Smooth muscle cell (in vitro differentiated cells): ENCODE measurements at regions not wholly inside any gene's neighbourhood (a gene's known extent, or its start where the extent isn't known, plus 50 kb on each side); places are given as distances from the start of the nearest gene placed in this dataset.

Source experiments
- DNase-seq: peaks from one replicate; lab custom pipeline; 2025; ENCODE audit not compliant: unreplicated experiment; lab: John Stamatoyannopoulos, UW
- H2AFZ ChIP-seq: fragments of 200-600 bp; sonication (generic); 2 replicates; pipeline ENCODE4 v1.6.0; 2016; ENCODE audit warnings: antibody characterized with exemption, low read depth, mild to moderate bottlenecking
- H3F3A ChIP-seq: fragments of 200-600 bp; sonication (generic); 2 replicates; pipeline ENCODE4 v1.6.0; 2017; ENCODE audit warnings: antibody characterized with exemption, low read depth
- H3K27ac ChIP-seq: fragments of 200-600 bp; sonication (generic); 2 replicates; pipeline ENCODE4 v1.5.1; 2016; ENCODE audit warnings: low read depth, mild to moderate bottlenecking
- H3K27me3 ChIP-seq: fragments of 200-600 bp; sonication (generic); 2 replicates; pipeline ENCODE4 v1.6.1; 2016; ENCODE audit warnings: low read depth, mild to moderate bottlenecking
- H3K36me3 ChIP-seq: fragments of 200-600 bp; sonication (generic); 2 replicates; pipeline ENCODE4 v1.5.1; 2016; ENCODE audit warnings: low read depth
- H3K4me1 ChIP-seq: fragments of 200-600 bp; sonication (generic); 2 replicates; pipeline ENCODE4 v1.5.1; 2016; ENCODE audit warnings: low read depth
- H3K4me2 ChIP-seq: fragments of 200-600 bp; sonication (generic); 2 replicates; pipeline ENCODE4 v1.6.0; 2016; ENCODE audit warnings: mild to moderate bottlenecking
- H3K4me3 ChIP-seq: fragments of 200-600 bp; sonication (generic); 2 replicates; pipeline ENCODE4 v1.5.1; 2016; ENCODE audit warnings: mild to moderate bottlenecking
- H3K79me2 ChIP-seq: fragments of 200-600 bp; sonication (generic); 2 replicates; pipeline ENCODE4 v1.6.0; 2016; ENCODE audit warnings: low read depth, mild to moderate bottlenecking
- H3K9ac ChIP-seq: fragments of 200-600 bp; sonication (generic); 2 replicates; pipeline ENCODE4 v1.6.0; 2016; ENCODE audit warnings: low read depth
- H3K9me3 ChIP-seq: fragments of 200-600 bp; sonication (generic); replicated peaks from 2 replicates; pipeline ENCODE4 v1.5.1; 2016; ENCODE audit warnings: low read depth
- H4K20me1 ChIP-seq: fragments of 200-600 bp; sonication (generic); 2 replicates; pipeline ENCODE4 v1.6.0; 2016; ENCODE audit warnings: low read depth
- WGBS: methylation state at CpG from one replicate; pipeline ENCODE4 v1.1.7; 2016; ENCODE audit warnings: low lambda C conversion rate; 5-methylcytosine and 5-hydroxymethylcytosine counted together
- TF ChIP-seq, protein P1 (sequence below): fragments of 200-600 bp; sonication (generic); IDR thresholded peaks from 2 replicates; pipeline ENCODE4 v1.5.1; 2017; ENCODE audit warnings: borderline replicate concordance, mild to moderate bottlenecking, antibody characterized with exemption; ENCODE audit not compliant: insufficient read depth, poor library complexity, severe bottlenecking

DNA sequence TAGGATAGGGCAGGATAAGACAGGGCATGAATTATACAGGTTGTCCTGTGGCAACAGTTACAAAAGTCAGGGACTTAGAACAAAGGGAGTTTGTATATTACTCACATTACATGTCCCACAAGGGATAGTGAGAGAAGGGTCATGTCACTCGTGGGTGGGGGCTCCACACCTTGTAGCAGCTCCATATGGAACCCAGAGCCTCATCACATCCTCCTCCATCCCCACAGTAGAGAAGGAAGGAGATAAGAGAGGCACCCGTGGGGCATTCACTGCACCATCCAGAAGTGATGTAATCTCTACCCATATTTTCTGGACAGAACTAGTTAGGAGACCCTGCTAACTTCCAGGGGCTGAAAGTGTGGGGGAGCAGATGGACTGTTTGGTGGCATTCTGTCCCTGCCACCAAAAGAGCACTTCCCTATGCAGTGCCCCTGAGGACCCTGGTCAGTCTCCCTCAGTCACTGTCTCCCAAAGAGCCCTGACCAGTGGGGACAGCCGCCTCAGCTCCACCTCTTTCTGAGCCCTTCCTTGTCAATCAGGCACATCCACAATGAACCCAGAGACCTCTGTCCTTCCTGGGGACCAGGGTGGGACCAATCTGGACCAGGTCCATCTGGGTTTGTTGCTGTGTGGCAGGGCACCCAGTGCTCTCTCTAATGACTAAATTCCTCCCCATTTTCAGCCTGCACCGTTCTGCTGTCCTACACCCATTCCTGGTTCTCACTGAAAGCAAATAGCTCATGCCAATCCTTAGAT, 154.8 kb upstream of the ETV3 start:
- WGBS = 74% methylated on average over 4 of the region's 4 CpGs
- no peak for DNase-seq
- TF ChIP-seq, protein P1, sequence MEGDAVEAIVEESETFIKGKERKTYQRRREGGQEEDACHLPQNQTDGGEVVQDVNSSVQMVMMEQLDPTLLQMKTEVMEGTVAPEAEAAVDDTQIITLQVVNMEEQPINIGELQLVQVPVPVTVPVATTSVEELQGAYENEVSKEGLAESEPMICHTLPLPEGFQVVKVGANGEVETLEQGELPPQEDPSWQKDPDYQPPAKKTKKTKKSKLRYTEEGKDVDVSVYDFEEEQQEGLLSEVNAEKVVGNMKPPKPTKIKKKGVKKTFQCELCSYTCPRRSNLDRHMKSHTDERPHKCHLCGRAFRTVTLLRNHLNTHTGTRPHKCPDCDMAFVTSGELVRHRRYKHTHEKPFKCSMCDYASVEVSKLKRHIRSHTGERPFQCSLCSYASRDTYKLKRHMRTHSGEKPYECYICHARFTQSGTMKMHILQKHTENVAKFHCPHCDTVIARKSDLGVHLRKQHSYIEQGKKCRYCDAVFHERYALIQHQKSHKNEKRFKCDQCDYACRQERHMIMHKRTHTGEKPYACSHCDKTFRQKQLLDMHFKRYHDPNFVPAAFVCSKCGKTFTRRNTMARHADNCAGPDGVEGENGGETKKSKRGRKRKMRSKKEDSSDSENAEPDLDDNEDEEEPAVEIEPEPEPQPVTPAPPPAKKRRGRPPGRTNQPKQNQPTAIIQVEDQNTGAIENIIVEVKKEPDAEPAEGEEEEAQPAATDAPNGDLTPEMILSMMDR = no peak

DNA sequence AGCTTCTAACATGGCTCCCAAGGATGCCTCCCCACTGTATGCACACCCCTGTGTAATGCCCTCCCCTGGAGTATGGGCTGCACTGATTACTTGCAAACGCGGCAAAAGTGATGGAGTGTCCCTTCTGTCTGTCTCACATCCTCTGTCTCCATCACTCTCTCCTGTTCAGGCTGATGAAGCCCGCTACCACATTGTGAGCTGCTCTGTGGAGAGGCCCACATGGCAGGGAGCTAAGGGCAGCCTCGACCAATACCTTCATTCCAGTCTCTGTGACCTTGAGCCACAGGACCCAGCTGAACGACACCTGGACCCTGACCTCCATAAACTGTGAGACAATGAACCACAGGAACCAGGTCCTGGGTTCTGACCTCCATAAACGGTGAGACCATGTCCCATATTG, 154.1 kb upstream of the ETV3 start:
- DNase-seq = no peak
- Histone ChIP-seq H3K27ac (no peak overlapping the region), H3K27me3 (no peaks in the 10 kb centered on the region), H3K9ac (no peak overlapping the region), H2AFZ (no peak overlapping the region), H3K9me3 (no peaks in the 10 kb centered on the region), H4K20me1 (no peaks in the 10 kb centered on the region), H3K79me2 (no peaks in the 10 kb centered on the region), H3K36me3 (no peaks in the 10 kb centered on the region), H3K4me3 (no peak overlapping the region), H3F3A (no peaks in the 10 kb centered on the region), H3K4me2 (no peak overlapping the region), H3K4me1 (no peaks in the 10 kb centered on the region)
- 93% methylated on average over 6 of the region's 6 CpGs for WGBS
- TF ChIP-seq, protein P1 = no peak

More for the DNA sequence above, 154.8 kb upstream of the ETV3 start:
- Histone ChIP-seq H3K4me1 (no peaks in the 10 kb centered on the region), H3K36me3 (no peaks in the 10 kb centered on the region), H3K9ac (no peak overlapping the region), H3K4me2 (no peak overlapping the region), H3F3A (no peaks in the 10 kb centered on the region), H3K9me3 (no peaks in the 10 kb centered on the region), H2AFZ (no peak overlapping the region), H3K79me2 (no peaks in the 10 kb centered on the region), H3K27me3 (no peaks in the 10 kb centered on the region), H4K20me1 (no peaks in the 10 kb centered on the region), H3K27ac (no peak overlapping the region), H3K4me3 (no peak overlapping the region)

GRCh38 chr1:157291083-157291482, 152.9 kb upstream of the ETV3 start:
- Histone ChIP-seq H3K27me3 (no peaks in the 10 kb centered on the region), H2AFZ (no peak overlapping the region), H3K79me2 (no peaks in the 10 kb centered on the region), H3K4me1 (no peaks in the 10 kb centered on the region), H3K9me3 (no peaks in the 10 kb centered on the region), H3F3A (no peaks in the 10 kb centered on the region), H3K9ac (no peak overlapping the region), H4K20me1 (no peaks in the 10 kb centered on the region), H3K4me3 (no peak overlapping the region), H3K4me2 (no peak overlapping the region), H3K36me3 (no peaks in the 10 kb centered on the region), H3K27ac (no peak overlapping the region)
- no peak for DNase-seq
- TF ChIP-seq, protein P1 = no peak
- 72% methylated on average over 2 of the region's 2 CpGs for WGBS
